ENCODE measurements at regions not wholly inside any gene's neighbourhood (a gene's known extent, or its start where the extent isn't known, plus 50 kb on each side); places are given as distances from the start of the nearest gene placed in this dataset.

GRCh38 chr1:185393205-185393604 is 76.2 kb upstream of the IVNS1ABP start:
- no peak for TF ChIP-seq PATZ1 (CRISPR knock-in tag; IDR thresholded peaks at IDR 0.05; ENCODE audit: borderline replicate concordance)
- TF ChIP-seq RARB (CRISPR knock-in tag; IDR thresholded peaks at IDR 0.05), result no peak
- no peak for TF ChIP-seq ZFP30 (CRISPR knock-in tag; IDR thresholded peaks at IDR 0.05)
- no peak for TF ChIP-seq ARNTL (CRISPR knock-in tag; IDR thresholded peaks at IDR 0.05; ENCODE audit: borderline replicate concordance, low read depth)
- TF ChIP-seq ZNF8 (CRISPR knock-in tag; IDR thresholded peaks at IDR 0.05), result no peak
- no peak for TF ChIP-seq TOX (CRISPR knock-in tag; IDR thresholded peaks at IDR 0.05; ENCODE audit: borderline replicate concordance)
- no peak for TF ChIP-seq ZC3H10 (CRISPR knock-in tag; IDR thresholded peaks at IDR 0.05)

Measured in SK-N-SH treated with all-trans-retinoic acid at 6 μM for 48 hours (cell line).